ENCODE measurements at regions not wholly inside any gene's neighbourhood (a gene's known extent, or its start where the extent isn't known, plus 50 kb on each side); places are given as distances from the start of the nearest gene placed in this dataset.

DNA sequence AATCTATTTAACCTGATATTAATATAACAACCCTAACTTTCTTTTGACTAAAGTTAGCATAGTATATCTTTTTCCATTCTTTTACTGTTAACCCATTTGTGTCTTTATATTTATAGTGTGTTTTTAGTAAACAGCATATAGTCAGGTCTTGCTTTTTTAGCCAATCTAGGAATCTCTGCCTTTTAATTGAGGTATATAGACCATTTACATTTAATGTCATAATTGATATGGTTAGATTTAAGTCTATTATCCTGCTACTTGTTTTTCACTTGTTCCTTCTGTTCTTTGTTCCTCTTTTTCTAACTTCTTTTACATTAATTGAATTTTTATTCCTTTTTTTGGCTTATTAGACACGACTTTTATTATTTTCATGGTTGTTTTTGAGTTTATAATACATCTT is 174.4 kb downstream of the KCTD15 start:
- no peak for ATAC-seq
- Histone ChIP-seq H3K27ac (no peak overlapping the region), H3K4me1 (no peaks in the 10 kb centered on the region), H3K4me3 (no peak overlapping the region), H3K9me3 (peaks cover 0 to 48% (median 19%) of the 10 kb centered on the region in 12 donors), H3K27me3 (no peaks in the 10 kb centered on the region), H3K36me3 (no peaks in the 10 kb centered on the region)
- TF ChIP-seq, protein P1, sequence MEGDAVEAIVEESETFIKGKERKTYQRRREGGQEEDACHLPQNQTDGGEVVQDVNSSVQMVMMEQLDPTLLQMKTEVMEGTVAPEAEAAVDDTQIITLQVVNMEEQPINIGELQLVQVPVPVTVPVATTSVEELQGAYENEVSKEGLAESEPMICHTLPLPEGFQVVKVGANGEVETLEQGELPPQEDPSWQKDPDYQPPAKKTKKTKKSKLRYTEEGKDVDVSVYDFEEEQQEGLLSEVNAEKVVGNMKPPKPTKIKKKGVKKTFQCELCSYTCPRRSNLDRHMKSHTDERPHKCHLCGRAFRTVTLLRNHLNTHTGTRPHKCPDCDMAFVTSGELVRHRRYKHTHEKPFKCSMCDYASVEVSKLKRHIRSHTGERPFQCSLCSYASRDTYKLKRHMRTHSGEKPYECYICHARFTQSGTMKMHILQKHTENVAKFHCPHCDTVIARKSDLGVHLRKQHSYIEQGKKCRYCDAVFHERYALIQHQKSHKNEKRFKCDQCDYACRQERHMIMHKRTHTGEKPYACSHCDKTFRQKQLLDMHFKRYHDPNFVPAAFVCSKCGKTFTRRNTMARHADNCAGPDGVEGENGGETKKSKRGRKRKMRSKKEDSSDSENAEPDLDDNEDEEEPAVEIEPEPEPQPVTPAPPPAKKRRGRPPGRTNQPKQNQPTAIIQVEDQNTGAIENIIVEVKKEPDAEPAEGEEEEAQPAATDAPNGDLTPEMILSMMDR (IDR thresholded peaks at IDR 0.05) = no peak
- TF ChIP-seq POLR2A (IDR thresholded peaks at IDR 0.05) = no peak
- intact Hi-C loops (cut with DNase I) = no loop called here
- 51 to 61% (median 58%) methylated on average over 1 of the region's 1 CpG for WGBS, 4 donors
- no peak for DNase-seq

- H3K36me3 ChIP-seq = no peaks in the 10 kb centered on the region
- intact Hi-C loops (cut with DNase I) = no loop called here
- H3K27ac ChIP-seq = no peak overlapping the region
- no peak overlapping the region for H3K4me3 ChIP-seq
- peaks cover 0 to 8% (median 0%) of the 10 kb centered on the region in 9 donors for H3K27me3 ChIP-seq
- TF ChIP-seq, protein P1 (IDR thresholded peaks at IDR 0.05) = no peak
- TF ChIP-seq POLR2A (IDR thresholded peaks at IDR 0.05) = no peak
- peaks cover 0 to 15% (median 0%) of the 10 kb centered on the region in 12 donors for H3K9me3 ChIP-seq
- DNase-seq = no peak
- no peak for ATAC-seq
- H3K4me1 ChIP-seq = no peaks in the 10 kb centered on the region
- 76 to 82% (median 79%) methylated on average over 4 of the region's 4 CpGs for WGBS, 4 donors
Observed at GRCh38 chr19:33977756-33978685, 181.4 kb downstream of the KCTD15 start.

- H3K4me3 ChIP-seq = no peak overlapping the region
- H3K27ac ChIP-seq = no peak overlapping the region
- H3K36me3 ChIP-seq = no peaks in the 10 kb centered on the region
- H3K27me3 ChIP-seq = peaks cover 0 to 10% (median 0%) of the 10 kb centered on the region in 9 donors
- no peaks in the 10 kb centered on the region for H3K4me1 ChIP-seq
- DNase-seq = no peak
- no peak for ATAC-seq
- H3K9me3 ChIP-seq = peaks cover 0 to 17% (median 0%) of the 10 kb centered on the region in 12 donors
- intact Hi-C loops (cut with DNase I) = no loop called here
- TF ChIP-seq, protein P1 (IDR thresholded peaks at IDR 0.05) = peak in 3 of 12 donors; percentile 16 to 47 (median 46)
- TF ChIP-seq POLR2A (IDR thresholded peaks at IDR 0.05) = no peak
Observed at GRCh38 chr19:33982706-33983105, 186.0 kb downstream of the KCTD15 start.

DNA sequence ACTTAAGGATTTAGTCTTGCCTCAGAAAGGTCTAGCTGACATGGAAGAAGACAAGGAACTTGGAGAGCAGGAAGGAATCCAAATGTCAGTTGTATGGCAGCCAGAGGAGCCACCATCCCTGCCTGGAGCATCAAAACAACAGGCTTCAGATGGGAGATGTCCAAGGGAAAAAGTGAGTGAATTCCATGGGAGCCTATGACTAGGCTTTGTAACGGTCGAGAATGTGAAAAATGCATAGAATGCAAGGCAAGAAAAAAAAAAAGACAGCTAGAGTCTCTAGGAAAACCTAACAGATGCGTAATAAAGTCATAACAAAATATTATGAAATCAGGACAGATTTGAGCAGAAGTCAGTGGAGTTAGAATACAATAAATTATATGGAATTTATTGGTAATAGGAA is 183.7 kb upstream of the LSM14A start:
- ATAC-seq (no peak), DNase-seq (no peak)
- peaks cover 0 to 45% (median 12%) of the 10 kb centered on the region in 12 donors for H3K9me3 ChIP-seq
- intact Hi-C loops (cut with DNase I) = no loop called here
- no peak for TF ChIP-seq POLR2A (IDR thresholded peaks at IDR 0.05)
- TF ChIP-seq, protein P1 (IDR thresholded peaks at IDR 0.05) = no peak
- no peak overlapping the region for H3K27ac ChIP-seq
- no peak overlapping the region for H3K4me3 ChIP-seq
- H3K4me1 ChIP-seq = no peaks in the 10 kb centered on the region
- 63 to 70% (median 65%) methylated on average over 3 of the region's 3 CpGs for WGBS, 4 donors
- H3K36me3 ChIP-seq = no peaks in the 10 kb centered on the region
- peaks cover 0 to 4% (median 0%) of the 10 kb centered on the region in 9 donors for H3K27me3 ChIP-seq
